ENCODE measurements at regions not wholly inside any gene's neighbourhood (a gene's known extent, or its start where the extent isn't known, plus 50 kb on each side); places are given as distances from the start of the nearest gene placed in this dataset.

DNA sequence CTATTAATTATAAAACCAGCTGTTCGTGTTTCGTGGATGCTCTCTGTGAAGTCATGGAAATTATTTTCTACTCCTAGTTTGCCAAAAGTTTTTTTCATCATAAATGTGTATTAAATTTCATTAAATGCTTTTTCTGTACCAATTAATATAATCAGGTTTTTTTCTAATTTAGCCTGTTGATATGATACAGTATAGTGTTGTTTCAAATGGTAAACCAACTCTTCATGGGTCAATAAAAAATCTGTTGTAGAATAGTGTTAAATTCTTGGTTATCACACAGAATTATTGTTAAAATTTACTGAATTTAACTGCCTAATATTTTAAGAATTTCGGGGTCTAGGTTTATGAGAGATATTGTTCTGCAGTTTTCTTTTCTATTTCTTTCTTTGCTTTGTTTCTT lies 505.9 kb upstream of the MANEA start:
- Histone ChIP-seq H2AFZ (ENCODE audit: low read length) (no peak overlapping the region), H2BK120ac (ENCODE audit: low read depth, low read length) (no peak overlapping the region), H3K4me1 (ENCODE audit: control insufficient read depth in 2 of 2, insufficient read depth in 1 of 2, low read depth in 1 of 2, low read length in 2 of 2) (no peaks in the 10 kb centered on the region), H3K9ac (ENCODE audit: low read depth, low read length, poor library complexity) (no peak overlapping the region), H3K23ac (ENCODE audit: low read depth, low read length, poor library complexity) (no peak overlapping the region), H3K27me3 (ENCODE audit: control insufficient read depth in 3 of 3, insufficient read depth in 3 of 3, low read depth in 1 of 3, low read length in 3 of 3) (no peaks in the 10 kb centered on the region), H3K9me3 (replicated peaks in 1 of 2; ENCODE audit: control insufficient read depth in 2 of 2, insufficient read depth in 1 of 2, low read depth in 1 of 2, low read length in 2 of 2) (no peaks in the 10 kb centered on the region), H2BK15ac (ENCODE audit: low read length) (no peak overlapping the region), H3K4me3 (ENCODE audit: low read length in 2 of 2) (no peak overlapping the region), H4K8ac (ENCODE audit: low read depth, low read length) (no peak overlapping the region), H3K27ac (replicated peaks; ENCODE audit: low read length) (no peak overlapping the region), H3K4ac (ENCODE audit: low read length) (no peak overlapping the region), H4K91ac (ENCODE audit: low read depth, low read length, poor library complexity) (no peak overlapping the region), H2BK5ac (ENCODE audit: low read length) (no peak overlapping the region), H3K14ac (ENCODE audit: low read length) (no peak overlapping the region), H3K4me2 (ENCODE audit: insufficient read depth, low read length, poor library complexity, severe bottlenecking) (no peak overlapping the region), H3K36me3 (replicated peaks in 1 of 2; ENCODE audit: control insufficient read depth in 2 of 2, insufficient read depth in 2 of 2, low read length in 2 of 2) (no peaks in the 10 kb centered on the region), H2AK5ac (ENCODE audit: low read depth, low read length) (no peak overlapping the region), H3K79me1 (ENCODE audit: low read depth, low read length) (no peaks in the 10 kb centered on the region), H3K18ac (ENCODE audit: low read length) (no peak overlapping the region), H2BK12ac (ENCODE audit: low read length) (no peak overlapping the region)
- WGBS, 2 donors (ENCODE audit: extremely low coverage in 2 of 2, insufficient read length in 2 of 2, insufficient replicate concordance in 1 of 2): no CpG with 5 or more reads among the region's 3 CpGs
- DNase-seq (ENCODE audit: low spot score): no peak

GRCh38 chr6:95078457-95078856 lies 498.9 kb upstream of the MANEA start:
- Histone ChIP-seq H3K4me1 (ENCODE audit: control insufficient read depth in 2 of 2, insufficient read depth in 1 of 2, low read depth in 1 of 2, low read length in 2 of 2) (no peaks in the 10 kb centered on the region), H3K36me3 (replicated peaks in 1 of 2; ENCODE audit: control insufficient read depth in 2 of 2, insufficient read depth in 2 of 2, low read length in 2 of 2) (no peaks in the 10 kb centered on the region), H3K27me3 (ENCODE audit: control insufficient read depth in 3 of 3, insufficient read depth in 3 of 3, low read depth in 1 of 3, low read length in 3 of 3) (no peaks in the 10 kb centered on the region), H2BK12ac (ENCODE audit: low read length) (no peak overlapping the region), H3K14ac (ENCODE audit: low read length) (no peak overlapping the region), H3K18ac (ENCODE audit: low read length) (no peak overlapping the region), H3K23ac (ENCODE audit: low read depth, low read length, poor library complexity) (no peak overlapping the region), H3K27ac (replicated peaks; ENCODE audit: low read length) (no peak overlapping the region), H2AFZ (ENCODE audit: low read length) (no peak overlapping the region), H3K79me1 (ENCODE audit: low read depth, low read length) (no peaks in the 10 kb centered on the region), H3K9me3 (replicated peaks in 1 of 2; ENCODE audit: control insufficient read depth in 2 of 2, insufficient read depth in 1 of 2, low read depth in 1 of 2, low read length in 2 of 2) (no peaks in the 10 kb centered on the region), H2BK120ac (ENCODE audit: low read depth, low read length) (no peak overlapping the region), H2BK15ac (ENCODE audit: low read length) (no peak overlapping the region), H3K4ac (ENCODE audit: low read length) (no peak overlapping the region), H4K8ac (ENCODE audit: low read depth, low read length) (no peak overlapping the region), H2BK5ac (ENCODE audit: low read length) (no peak overlapping the region), H2AK5ac (ENCODE audit: low read depth, low read length) (no peak overlapping the region), H3K9ac (ENCODE audit: low read depth, low read length, poor library complexity) (no peak overlapping the region), H3K4me3 (ENCODE audit: low read length in 2 of 2) (no peak overlapping the region), H3K4me2 (ENCODE audit: insufficient read depth, low read length, poor library complexity, severe bottlenecking) (no peak overlapping the region), H4K91ac (ENCODE audit: low read depth, low read length, poor library complexity) (no peak overlapping the region)
- no CpG with 5 or more reads among the region's 1 CpG for whole genome bisulfite sequencing, 2 donors (ENCODE audit: extremely low coverage in 2 of 2, insufficient read length in 2 of 2, insufficient replicate concordance in 1 of 2)
- no peak for DNase-seq (ENCODE audit: low spot score)

- no peaks in the 10 kb centered on the region for H3K79me1 ChIP-seq (ENCODE audit: low read depth, low read length)
- H3K36me3 ChIP-seq (replicated peaks in 1 of 2; ENCODE audit: control insufficient read depth in 2 of 2, insufficient read depth in 2 of 2, low read length in 2 of 2): no peaks in the 10 kb centered on the region
- no peaks in the 10 kb centered on the region for H3K27me3 ChIP-seq (ENCODE audit: control insufficient read depth in 3 of 3, insufficient read depth in 3 of 3, low read depth in 1 of 3, low read length in 3 of 3)
- no peak overlapping the region for H2BK5ac ChIP-seq (ENCODE audit: low read length)
- DNase-seq (ENCODE audit: low spot score): no peak
- no peak overlapping the region for H3K9ac ChIP-seq (ENCODE audit: low read depth, low read length, poor library complexity)
- no peak overlapping the region for H3K4me2 ChIP-seq (ENCODE audit: insufficient read depth, low read length, poor library complexity, severe bottlenecking)
- H3K4me1 ChIP-seq (ENCODE audit: control insufficient read depth in 2 of 2, insufficient read depth in 1 of 2, low read depth in 1 of 2, low read length in 2 of 2): no peaks in the 10 kb centered on the region
- WGBS, 2 donors (ENCODE audit: extremely low coverage in 2 of 2, insufficient read length in 2 of 2, insufficient replicate concordance in 1 of 2): no CpG with 5 or more reads among the region's 2 CpGs
- no peaks in the 10 kb centered on the region for H3K9me3 ChIP-seq (replicated peaks in 1 of 2; ENCODE audit: control insufficient read depth in 2 of 2, insufficient read depth in 1 of 2, low read depth in 1 of 2, low read length in 2 of 2)
- no peak overlapping the region for H2BK12ac ChIP-seq (ENCODE audit: low read length)
- H2BK120ac ChIP-seq (ENCODE audit: low read depth, low read length): no peak overlapping the region
- no peak overlapping the region for H2AFZ ChIP-seq (ENCODE audit: low read length)
- no peak overlapping the region for H4K91ac ChIP-seq (ENCODE audit: low read depth, low read length, poor library complexity)
- H3K18ac ChIP-seq (ENCODE audit: low read length): no peak overlapping the region
- H4K8ac ChIP-seq (ENCODE audit: low read depth, low read length): no peak overlapping the region
- H3K4ac ChIP-seq (ENCODE audit: low read length): no peak overlapping the region
- H3K23ac ChIP-seq (ENCODE audit: low read depth, low read length, poor library complexity): no peak overlapping the region
- H2AK5ac ChIP-seq (ENCODE audit: low read depth, low read length): no peak overlapping the region
- no peak overlapping the region for H3K27ac ChIP-seq (replicated peaks; ENCODE audit: low read length)
- H2BK15ac ChIP-seq (ENCODE audit: low read length): no peak overlapping the region
- no peak overlapping the region for H3K4me3 ChIP-seq (ENCODE audit: low read length in 2 of 2)
- H3K14ac ChIP-seq (ENCODE audit: low read length): no peak overlapping the region
Observed at GRCh38 chr6:95081231-95081630, 496.1 kb upstream of the MANEA start.

GRCh38 chr6:95081949-95082348 lies 495.4 kb upstream of the MANEA start:
- no peak overlapping the region for H2BK5ac ChIP-seq (ENCODE audit: low read length)
- H3K27me3 ChIP-seq (ENCODE audit: control insufficient read depth in 3 of 3, insufficient read depth in 3 of 3, low read depth in 1 of 3, low read length in 3 of 3): no peaks in the 10 kb centered on the region
- DNase-seq (ENCODE audit: low spot score): no peak
- H2BK15ac ChIP-seq (ENCODE audit: low read length): no peak overlapping the region
- H4K8ac ChIP-seq (ENCODE audit: low read depth, low read length): no peak overlapping the region
- H3K14ac ChIP-seq (ENCODE audit: low read length): no peak overlapping the region
- H3K4ac ChIP-seq (ENCODE audit: low read length): no peak overlapping the region
- H3K4me2 ChIP-seq (ENCODE audit: insufficient read depth, low read length, poor library complexity, severe bottlenecking): no peak overlapping the region
- no peak overlapping the region for H3K23ac ChIP-seq (ENCODE audit: low read depth, low read length, poor library complexity)
- no peak overlapping the region for H2BK120ac ChIP-seq (ENCODE audit: low read depth, low read length)
- H3K79me1 ChIP-seq (ENCODE audit: low read depth, low read length): no peaks in the 10 kb centered on the region
- no peak overlapping the region for H3K18ac ChIP-seq (ENCODE audit: low read length)
- H4K91ac ChIP-seq (ENCODE audit: low read depth, low read length, poor library complexity): no peak overlapping the region
- no peaks in the 10 kb centered on the region for H3K9me3 ChIP-seq (replicated peaks in 1 of 2; ENCODE audit: control insufficient read depth in 2 of 2, insufficient read depth in 1 of 2, low read depth in 1 of 2, low read length in 2 of 2)
- no peaks in the 10 kb centered on the region for H3K4me1 ChIP-seq (ENCODE audit: control insufficient read depth in 2 of 2, insufficient read depth in 1 of 2, low read depth in 1 of 2, low read length in 2 of 2)
- H3K36me3 ChIP-seq (replicated peaks in 1 of 2; ENCODE audit: control insufficient read depth in 2 of 2, insufficient read depth in 2 of 2, low read length in 2 of 2): no peaks in the 10 kb centered on the region
- H2AK5ac ChIP-seq (ENCODE audit: low read depth, low read length): no peak overlapping the region
- no peak overlapping the region for H2AFZ ChIP-seq (ENCODE audit: low read length)
- H3K9ac ChIP-seq (ENCODE audit: low read depth, low read length, poor library complexity): no peak overlapping the region
- WGBS, 2 donors (ENCODE audit: extremely low coverage in 2 of 2, insufficient read length in 2 of 2, insufficient replicate concordance in 1 of 2): no CpG with 5 or more reads among the region's 2 CpGs
- no peak overlapping the region for H3K27ac ChIP-seq (replicated peaks; ENCODE audit: low read length)
- H2BK12ac ChIP-seq (ENCODE audit: low read length): no peak overlapping the region
- H3K4me3 ChIP-seq (ENCODE audit: low read length in 2 of 2): no peak overlapping the region
